ENCODE measurements at regions not wholly inside any gene's neighbourhood (a gene's known extent, or its start where the extent isn't known, plus 50 kb on each side); places are given as distances from the start of the nearest gene placed in this dataset.
A peak's percentile ranks its signal among the peaks of the same experiment; 100 is the strongest.
"Not testable (repeated sequence)": the region's sequence is repeated elsewhere in the genome, so short reads cannot be mapped to it uniquely, and the experiment has no call there.

GRCh38 chr1:199084293-199084692, 445.5 kb downstream of the PTPRC start:
- DNase-seq = no peak
- Mint-ChIP-seq H3K27ac (no peak overlapping the region), H3K4me1 (peaks cover 16% of the 10 kb centered on the region), H3K36me3 (ENCODE audit: low read depth) (no peaks in the 10 kb centered on the region), H3K4me3 (no peak overlapping the region), H3K9me3 (ENCODE audit: low read depth) (peaks cover 2% of the 10 kb centered on the region), H3K27me3 (no peaks in the 10 kb centered on the region)
- intact Hi-C loops (cut with DNase I, micrococcal nuclease) = no loop called here
- ChIA-PET CTCF (interaction anchor here (0.6 to 1.2 kb wide), 3 partner anchors 25 to 110 kb away, joined by 3 to 4 read pairs (median 3); no protein-coding TSS in a partner anchor), POLR2A (no interaction called here)
- ATAC-seq = no peak

GRCh38 chr1:199085903-199086302, 447.1 kb downstream of the PTPRC start:
- intact Hi-C loops (cut with DNase I, micrococcal nuclease) = no loop called here
- H3K4me1 Mint-ChIP-seq = peaks cover 27% of the 10 kb centered on the region
- no peak for DNase-seq
- H3K4me3 Mint-ChIP-seq = no peak overlapping the region
- no peaks in the 10 kb centered on the region for H3K27me3 Mint-ChIP-seq
- no peak overlapping the region for H3K27ac Mint-ChIP-seq
- H3K36me3 Mint-ChIP-seq (ENCODE audit: low read depth) = no peaks in the 10 kb centered on the region
- ChIA-PET POLR2A (no interaction called here), CTCF (no interaction called here)
- no peak for ATAC-seq
- H3K9me3 Mint-ChIP-seq (ENCODE audit: low read depth) = peaks cover 2% of the 10 kb centered on the region

DNA sequence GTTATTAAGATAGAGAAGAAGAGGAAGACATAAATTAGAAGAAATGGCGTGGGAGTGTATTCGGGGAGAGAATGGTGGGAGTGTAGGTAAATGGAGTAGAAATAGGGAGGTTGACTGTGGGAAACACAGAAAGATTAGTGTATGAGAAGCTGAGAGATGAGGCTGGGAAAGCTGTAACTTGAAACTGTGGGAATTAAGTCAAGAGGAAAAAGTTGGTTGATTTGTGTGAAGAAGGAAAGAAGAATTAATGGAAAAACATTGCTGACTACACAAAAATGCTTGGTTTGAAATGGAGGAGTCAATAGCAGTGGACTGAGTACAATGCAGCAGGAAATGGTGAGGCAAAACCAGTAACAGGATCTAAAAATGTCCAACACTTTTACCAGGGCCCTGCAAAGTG, 448.3 kb downstream of the PTPRC start:
- DNase-seq = no peak
- H3K9me3 Mint-ChIP-seq (ENCODE audit: low read depth) = peaks cover 2% of the 10 kb centered on the region
- H3K27ac Mint-ChIP-seq = no peak overlapping the region
- intact Hi-C loops (cut with DNase I, micrococcal nuclease) = no loop called here
- no peaks in the 10 kb centered on the region for H3K36me3 Mint-ChIP-seq (ENCODE audit: low read depth)
- ATAC-seq = no peak
- CTCF ChIA-PET = no interaction called here
- H3K27me3 Mint-ChIP-seq = no peaks in the 10 kb centered on the region
- H3K4me1 Mint-ChIP-seq = peaks cover 21% of the 10 kb centered on the region
- no peak overlapping the region for H3K4me3 Mint-ChIP-seq
- POLR2A ChIA-PET = no interaction called here

GRCh38 chr1:199089393-199090122, 450.7 kb downstream of the PTPRC start:
- peaks cover 3% of the 10 kb centered on the region for H3K9me3 Mint-ChIP-seq (ENCODE audit: low read depth)
- H3K4me3 Mint-ChIP-seq = no peak overlapping the region
- peak; percentile 87 for ATAC-seq
- H3K4me1 Mint-ChIP-seq = peaks cover 19% of the 10 kb centered on the region
- intact Hi-C loops (cut with DNase I, micrococcal nuclease) = no loop called here
- no peak overlapping the region for H3K27ac Mint-ChIP-seq
- H3K36me3 Mint-ChIP-seq (ENCODE audit: low read depth) = no peaks in the 10 kb centered on the region
- peak; percentile 57 for DNase-seq
- H3K27me3 Mint-ChIP-seq = no peaks in the 10 kb centered on the region
- ChIA-PET CTCF (no interaction called here), POLR2A (no interaction called here)

DNA sequence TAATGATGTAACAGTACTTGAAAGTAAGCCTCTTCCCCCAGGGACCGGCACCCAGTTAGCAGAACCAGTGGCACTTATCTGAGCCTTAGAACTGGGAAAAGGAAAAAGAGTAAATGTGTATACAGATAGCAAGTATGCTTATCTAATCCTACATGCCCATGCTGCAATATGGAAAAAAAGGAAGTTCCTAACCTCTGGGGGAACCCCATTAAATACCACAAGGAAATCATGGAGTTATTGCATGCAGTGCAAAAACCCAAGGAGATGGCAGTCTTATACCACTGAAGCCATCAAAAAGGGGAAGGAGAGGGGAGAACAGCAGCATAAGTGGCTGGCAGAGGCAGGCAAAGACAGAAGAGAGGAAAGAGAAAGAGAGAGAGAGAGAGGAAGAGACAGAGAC, 456.8 kb downstream of the PTPRC start:
- H3K36me3 Mint-ChIP-seq (ENCODE audit: low read depth); H3K27me3 Mint-ChIP-seq; CTCF ChIA-PET; intact Hi-C loops (cut with DNase I, micrococcal nuclease); H3K27ac Mint-ChIP-seq; DNase-seq; POLR2A ChIA-PET; H3K4me1 Mint-ChIP-seq; H3K9me3 Mint-ChIP-seq (ENCODE audit: low read depth); H3K4me3 Mint-ChIP-seq; ATAC-seq: not testable (repeated sequence)

- ATAC-seq = no peak
- Mint-ChIP-seq H3K36me3 (ENCODE audit: low read depth) (no peaks in the 10 kb centered on the region), H3K4me3 (no peak overlapping the region), H3K27ac (no peak overlapping the region), H3K27me3 (no peaks in the 10 kb centered on the region), H3K4me1 (no peaks in the 10 kb centered on the region), H3K9me3 (ENCODE audit: low read depth) (peaks cover 4% of the 10 kb centered on the region)
- intact Hi-C loops (cut with DNase I, micrococcal nuclease) = no loop called here
- ChIA-PET CTCF (no interaction called here), POLR2A (no interaction called here)
- no peak for DNase-seq
Measured at GRCh38 chr1:199096591-199096990, 457.8 kb downstream of the PTPRC start.

DNA sequence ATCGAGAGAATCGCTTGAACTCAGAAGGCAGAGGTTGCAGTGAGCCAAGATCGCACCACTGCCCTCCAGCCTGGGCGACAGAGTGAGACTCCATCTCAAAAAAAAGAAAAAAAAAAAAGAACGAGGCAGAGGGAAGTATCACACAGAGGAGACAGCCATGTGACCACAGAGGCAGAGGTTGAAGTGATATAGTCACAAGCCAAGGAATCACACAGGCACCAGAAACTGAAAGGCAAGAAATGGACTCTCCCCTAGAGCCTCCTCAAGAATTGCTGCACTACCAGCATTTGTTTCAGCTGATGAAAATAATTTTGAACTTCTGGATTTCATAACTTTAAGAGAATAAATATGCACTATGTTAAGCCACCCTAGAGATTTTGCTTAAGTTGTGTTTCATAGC, 459.6 kb downstream of the PTPRC start:
- ChIA-PET CTCF (no interaction called here), POLR2A (no interaction called here)
- H3K27me3 Mint-ChIP-seq = no peaks in the 10 kb centered on the region
- peaks cover 2% of the 10 kb centered on the region for H3K9me3 Mint-ChIP-seq (ENCODE audit: low read depth)
- no peak overlapping the region for H3K27ac Mint-ChIP-seq
- peaks cover 3% of the 10 kb centered on the region for H3K4me1 Mint-ChIP-seq
- no peak for ATAC-seq
- H3K36me3 Mint-ChIP-seq (ENCODE audit: low read depth) = no peaks in the 10 kb centered on the region
- intact Hi-C loops (cut with DNase I, micrococcal nuclease) = no loop called here
- no peak for DNase-seq
- H3K4me3 Mint-ChIP-seq = no peak overlapping the region

- CTCF ChIA-PET = no interaction called here
- Mint-ChIP-seq H3K36me3 (ENCODE audit: low read depth) (no peaks in the 10 kb centered on the region), H3K27ac (no peak overlapping the region), H3K9me3 (ENCODE audit: low read depth) (peaks cover 2% of the 10 kb centered on the region), H3K4me3 (no peak overlapping the region), H3K27me3 (no peaks in the 10 kb centered on the region), H3K4me1 (peaks cover 3% of the 10 kb centered on the region)
- intact Hi-C loops (cut with DNase I, micrococcal nuclease) = no loop called here
- POLR2A ChIA-PET = no interaction called here
- ATAC-seq (no peak), DNase-seq (no peak)
Measured at GRCh38 chr1:199101139-199101538, 462.3 kb downstream of the PTPRC start.

DNA sequence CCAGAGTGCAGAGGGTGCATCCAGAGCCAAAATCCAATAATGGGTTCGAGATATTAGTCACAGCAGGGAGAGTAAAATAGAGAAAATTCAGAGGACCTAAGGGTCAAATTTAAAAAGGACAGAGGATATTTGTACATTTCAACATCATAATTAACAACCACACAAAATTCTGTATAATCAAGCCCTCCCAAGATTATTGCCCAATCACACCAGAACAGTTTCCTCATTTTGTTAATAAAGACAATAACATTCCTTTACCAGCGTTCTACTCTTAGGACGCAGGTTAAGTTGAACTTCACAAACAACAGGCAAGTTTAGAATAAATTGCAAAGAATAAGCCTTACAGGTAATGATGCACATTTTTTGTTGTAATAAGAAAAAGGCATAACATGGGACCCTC, 462.8 kb downstream of the PTPRC start:
- H3K4me3 Mint-ChIP-seq = no peak overlapping the region

GRCh38 chr1:199102239-199102638, 463.4 kb downstream of the PTPRC start:
- DNase-seq = no peak
- no peaks in the 10 kb centered on the region for H3K27me3 Mint-ChIP-seq
- H3K27ac Mint-ChIP-seq = no peak overlapping the region
- H3K4me3 Mint-ChIP-seq = no peak overlapping the region
- POLR2A ChIA-PET = no interaction called here
- CTCF ChIA-PET = no interaction called here
- H3K4me1 Mint-ChIP-seq = peaks cover 3% of the 10 kb centered on the region
- peak; percentile 49 for ATAC-seq
- intact Hi-C loops (cut with DNase I, micrococcal nuclease) = no loop called here
- H3K9me3 Mint-ChIP-seq (ENCODE audit: low read depth) = peaks cover 3% of the 10 kb centered on the region
- H3K36me3 Mint-ChIP-seq (ENCODE audit: low read depth) = no peaks in the 10 kb centered on the region

More for the DNA sequence above, 462.8 kb downstream of the PTPRC start:
- DNase-seq = no peak
- intact Hi-C loops (cut with DNase I, micrococcal nuclease) = no loop called here
- CTCF ChIA-PET = no interaction called here
- Mint-ChIP-seq H3K4me1 (peaks cover 3% of the 10 kb centered on the region), H3K27me3 (no peaks in the 10 kb centered on the region), H3K9me3 (ENCODE audit: low read depth) (peaks cover 5% of the 10 kb centered on the region), H3K27ac (no peak overlapping the region), H3K36me3 (ENCODE audit: low read depth) (no peaks in the 10 kb centered on the region)
- POLR2A ChIA-PET = no interaction called here
- no peak for ATAC-seq

- Mint-ChIP-seq H3K4me1 (no peaks in the 10 kb centered on the region), H3K27me3 (no peaks in the 10 kb centered on the region), H3K4me3 (no peak overlapping the region), H3K9me3 (ENCODE audit: low read depth) (peaks cover 5% of the 10 kb centered on the region), H3K27ac (no peak overlapping the region), H3K36me3 (ENCODE audit: low read depth) (no peaks in the 10 kb centered on the region)
- POLR2A ChIA-PET = no interaction called here
- CTCF ChIA-PET = interaction anchor here (1.3 kb wide), 1 partner anchor 25 kb away, joined by 3 read pairs; no protein-coding TSS in a partner anchor
- ATAC-seq (no peak), DNase-seq (no peak)
- intact Hi-C loops (cut with DNase I, micrococcal nuclease) = no loop called here
Measured at GRCh38 chr1:199109160-199109559, 470.3 kb downstream of the PTPRC start.

- Mint-ChIP-seq H3K9me3 (ENCODE audit: low read depth) (peaks cover 2% of the 10 kb centered on the region), H3K27me3 (no peaks in the 10 kb centered on the region), H3K4me3 (no peak overlapping the region), H3K27ac (no peak overlapping the region), H3K36me3 (ENCODE audit: low read depth) (no peaks in the 10 kb centered on the region), H3K4me1 (no peaks in the 10 kb centered on the region)
- CTCF ChIA-PET = interaction anchor here (0.7 to 2.4 kb wide), 25 partner anchors 8 to 367 kb away, joined by 3 to 16 read pairs (median 4); no protein-coding TSS in a partner anchor
- no peak for DNase-seq
- POLR2A ChIA-PET = no interaction called here
- no peak for ATAC-seq
- intact Hi-C loops (cut with DNase I, micrococcal nuclease) = loop anchor here (2.0 to 10.0 kb wide), 2 partner anchors 342 to 352 kb away; no protein-coding TSS in a partner anchor
Measured at GRCh38 chr1:199112365-199112764, 473.5 kb downstream of the PTPRC start.
